Neutrophil (primary cell): ENCODE measurements at regions not wholly inside any gene's neighbourhood (a gene's known extent, or its start where the extent isn't known, plus 50 kb on each side); places are given as distances from the start of the nearest gene placed in this dataset.
"Not testable (repeated sequence)": the region's sequence is repeated elsewhere in the genome, so short reads cannot be mapped to it uniquely, and the experiment has no call there.

Experiments
- H3K27ac ChIP-seq: fragments of 200-600 bp; sonication (generic); 2 replicates; pipeline ENCODE4 v1.5.1; 2016; ENCODE audit warnings: mild to moderate bottlenecking, moderate library complexity
- H3K27me3 ChIP-seq: fragments of 200-600 bp; sonication (generic); 2 replicates; pipeline ENCODE4 v1.6.0; 2016; ENCODE audit warnings: mild to moderate bottlenecking
- H3K36me3 ChIP-seq: fragments of 200-600 bp; sonication (generic); 2 replicates; pipeline ENCODE4 v1.5.1; 2017
- H3K4me1 ChIP-seq, 2 experiments: fragments of 200-600 bp in 1 of 2; sonication (generic) in 1 of 2; 1 replicate in 1 of 2; 2 replicates in 1 of 2; pipeline versions ENCODE4 v1.5.1 to v1.6.1; 2013 to 2016; ENCODE audit warnings: low read depth in 1 of 2, low read length in 1 of 2, mild to moderate bottlenecking in 1 of 2, moderate library complexity in 1 of 2; ENCODE audit not compliant: control insufficient read depth in 1 of 2, insufficient read depth in 1 of 2
- H3K4me3 ChIP-seq, 2 experiments: fragments of 200-600 bp in 1 of 2; sonication (generic) in 1 of 2; 1 replicate in 1 of 2; 2 replicates in 1 of 2; pipeline ENCODE4 v1.5.1; 2013 to 2016; ENCODE audit warnings: low read depth in 1 of 2, low read length in 1 of 2, mild to moderate bottlenecking in 1 of 2, moderate library complexity in 1 of 2
- H3K9me3 ChIP-seq: fragments of 200-600 bp; sonication (generic); 2 replicates; pipeline ENCODE4 v1.5.1; 2016
- TF ChIP-seq, protein P1 (sequence below): fragments of 200-600 bp; sonication (generic); IDR thresholded peaks from 2 replicates; pipeline ENCODE4 v1.5.1; 2016; ENCODE audit warnings: antibody characterized with exemption

DNA sequence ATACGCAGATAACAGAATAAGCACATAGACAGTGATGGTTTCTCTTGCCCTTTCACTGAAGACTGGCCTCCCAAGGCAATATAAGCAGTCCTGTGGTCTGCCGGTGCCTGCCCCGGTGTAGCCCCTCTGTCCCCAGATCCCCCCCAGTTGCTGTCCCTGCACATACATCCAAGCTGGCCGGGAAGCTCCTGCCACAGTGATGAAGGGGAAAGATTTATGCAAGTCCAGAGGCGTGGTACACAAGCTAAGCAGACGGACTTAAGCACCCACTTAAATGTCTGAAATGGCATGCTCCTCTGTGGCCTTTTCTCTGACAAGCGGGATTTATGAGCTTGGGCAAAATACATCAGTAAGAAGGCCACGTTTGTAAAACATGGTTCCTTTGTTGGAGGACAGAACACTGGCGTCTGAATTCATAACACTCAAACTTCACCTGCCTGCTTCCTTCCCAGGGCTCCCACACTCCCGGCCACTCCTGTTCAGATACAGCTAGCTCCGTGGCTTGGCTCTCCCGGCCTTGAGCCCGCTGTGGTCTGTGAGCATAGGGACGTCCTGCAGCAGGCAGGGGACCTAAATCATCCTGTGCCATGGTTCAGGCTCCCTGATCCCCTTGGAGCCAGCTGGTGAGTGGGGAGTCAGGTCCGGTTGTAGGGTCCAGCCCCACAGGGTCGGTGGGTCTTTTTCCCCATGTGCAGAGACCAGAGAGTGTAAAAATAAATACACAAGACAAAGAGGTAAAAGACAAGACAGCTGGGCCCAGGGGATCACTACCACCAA, 61.7 kb upstream of the PPP2R2D start:
- Histone ChIP-seq H3K4me3 (no peak overlapping the region), H3K27me3 (peaks cover 7% of the 10 kb centered on the region), H3K36me3 (no peaks in the 10 kb centered on the region), H3K9me3 (no peaks in the 10 kb centered on the region), H3K27ac (no peak overlapping the region), H3K4me1 (no peaks in the 10 kb centered on the region)
- TF ChIP-seq, protein P1, sequence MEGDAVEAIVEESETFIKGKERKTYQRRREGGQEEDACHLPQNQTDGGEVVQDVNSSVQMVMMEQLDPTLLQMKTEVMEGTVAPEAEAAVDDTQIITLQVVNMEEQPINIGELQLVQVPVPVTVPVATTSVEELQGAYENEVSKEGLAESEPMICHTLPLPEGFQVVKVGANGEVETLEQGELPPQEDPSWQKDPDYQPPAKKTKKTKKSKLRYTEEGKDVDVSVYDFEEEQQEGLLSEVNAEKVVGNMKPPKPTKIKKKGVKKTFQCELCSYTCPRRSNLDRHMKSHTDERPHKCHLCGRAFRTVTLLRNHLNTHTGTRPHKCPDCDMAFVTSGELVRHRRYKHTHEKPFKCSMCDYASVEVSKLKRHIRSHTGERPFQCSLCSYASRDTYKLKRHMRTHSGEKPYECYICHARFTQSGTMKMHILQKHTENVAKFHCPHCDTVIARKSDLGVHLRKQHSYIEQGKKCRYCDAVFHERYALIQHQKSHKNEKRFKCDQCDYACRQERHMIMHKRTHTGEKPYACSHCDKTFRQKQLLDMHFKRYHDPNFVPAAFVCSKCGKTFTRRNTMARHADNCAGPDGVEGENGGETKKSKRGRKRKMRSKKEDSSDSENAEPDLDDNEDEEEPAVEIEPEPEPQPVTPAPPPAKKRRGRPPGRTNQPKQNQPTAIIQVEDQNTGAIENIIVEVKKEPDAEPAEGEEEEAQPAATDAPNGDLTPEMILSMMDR: no peak

DNA sequence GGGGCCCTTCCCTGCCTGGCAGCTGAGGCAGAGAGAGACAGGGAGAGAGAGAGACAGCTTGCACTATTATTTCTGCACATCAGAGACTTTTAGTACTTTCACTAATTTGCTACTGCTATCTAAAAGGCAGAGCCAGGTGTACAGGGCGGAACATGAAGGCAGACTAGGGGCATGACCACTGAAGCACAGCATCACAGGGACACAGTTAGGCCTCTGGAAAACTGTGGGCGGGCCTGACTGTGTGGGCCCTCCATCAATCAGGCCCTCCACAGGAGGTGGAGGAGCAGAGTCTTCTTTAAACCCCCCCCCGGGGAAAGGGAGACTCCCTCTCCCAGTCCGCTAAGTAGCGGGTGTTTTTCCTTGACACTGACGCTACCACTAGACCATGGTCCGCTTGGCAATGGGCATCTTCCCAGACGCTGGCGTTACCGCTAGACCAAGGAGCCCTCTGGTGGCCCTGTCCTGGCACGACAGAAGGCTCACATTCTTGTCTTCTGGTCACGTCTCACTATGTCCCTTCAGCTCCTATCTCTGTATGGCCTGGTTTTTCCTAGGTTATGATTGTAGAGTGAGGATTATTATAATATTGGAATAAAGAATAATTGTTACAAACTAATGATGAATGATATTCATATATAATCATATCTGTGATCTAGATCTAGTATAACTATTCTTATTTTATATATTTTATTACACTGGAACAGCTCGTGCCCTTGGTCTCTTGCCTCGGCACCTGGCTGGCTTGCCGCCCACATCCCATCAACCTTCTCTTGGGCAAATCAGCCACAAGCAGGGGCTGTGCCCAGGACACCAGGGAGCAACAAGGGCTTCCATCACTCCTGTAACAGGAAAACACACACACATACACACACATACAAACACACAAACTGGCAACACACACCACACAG, 60.7 kb upstream of the PPP2R2D start:
- not testable (repeated sequence) for H3K27ac ChIP-seq, H3K4me1 ChIP-seq, H3K9me3 ChIP-seq, H3K36me3 ChIP-seq, H3K27me3 ChIP-seq, H3K4me3 ChIP-seq

- no peak overlapping the region for H3K27ac ChIP-seq
- H3K27me3 ChIP-seq: peaks cover 7% of the 10 kb centered on the region
- H3K4me3 ChIP-seq: no peak overlapping the region
- H3K36me3 ChIP-seq: no peaks in the 10 kb centered on the region
- no peaks in the 10 kb centered on the region for H3K4me1 ChIP-seq
- H3K9me3 ChIP-seq: no peaks in the 10 kb centered on the region
- TF ChIP-seq, protein P1: no peak
These were observed 60.1 kb upstream of the PPP2R2D start for GRCh38 chr10:131840788-131841118.

DNA sequence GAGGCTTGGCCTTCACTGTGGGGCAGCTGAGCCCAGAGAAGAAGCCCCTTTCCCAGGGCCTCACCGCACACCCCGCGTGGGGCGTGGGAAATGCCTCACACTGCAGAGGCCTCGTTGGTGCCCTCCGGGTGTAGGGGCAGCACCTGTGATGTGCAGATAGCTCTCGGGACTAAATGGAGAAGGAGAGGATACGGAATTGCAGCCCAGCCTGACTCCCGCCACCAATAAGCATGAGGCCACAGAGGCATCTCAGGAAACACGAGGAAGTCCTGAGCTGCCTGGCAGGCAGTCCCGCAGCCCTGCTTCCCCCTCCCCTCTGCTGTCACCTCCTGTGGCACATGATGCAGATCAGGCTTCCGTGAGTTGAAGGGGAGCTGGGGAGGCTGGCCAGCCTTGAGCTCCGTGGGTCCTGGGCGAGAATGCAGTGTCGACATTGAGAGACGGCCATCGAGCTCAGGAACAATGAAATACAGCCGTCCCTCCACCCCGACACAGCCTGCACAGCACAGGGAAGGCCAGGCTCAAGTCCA, 59.6 kb upstream of the PPP2R2D start:
- TF ChIP-seq, protein P1: no peak
- Histone ChIP-seq H3K4me3 (no peak overlapping the region), H3K27ac (no peak overlapping the region), H3K36me3 (no peaks in the 10 kb centered on the region), H3K27me3 (peaks cover 7% of the 10 kb centered on the region), H3K9me3 (no peaks in the 10 kb centered on the region), H3K4me1 (no peaks in the 10 kb centered on the region)

- Histone ChIP-seq H3K4me3 (no peak overlapping the region), H3K27ac (no peak overlapping the region), H3K27me3 (peaks cover 7% of the 10 kb centered on the region), H3K4me1 (no peaks in the 10 kb centered on the region), H3K9me3 (no peaks in the 10 kb centered on the region), H3K36me3 (no peaks in the 10 kb centered on the region)
- TF ChIP-seq, protein P1: no peak
These were observed 59.1 kb upstream of the PPP2R2D start for GRCh38 chr10:131841661-131842139.
